ENCODE measurements at regions not wholly inside any gene's neighbourhood (a gene's known extent, or its start where the extent isn't known, plus 50 kb on each side); places are given as distances from the start of the nearest gene placed in this dataset.

- ATAC-seq = no peak
- no peak for TF ChIP-seq CTCF (IDR thresholded peaks at IDR 0.05)
- Histone ChIP-seq H3K4me3 (no peak overlapping the region), H3K4me1 (peaks cover 46% of the 10 kb centered on the region), H3K9me3 (no peaks in the 10 kb centered on the region), H3K36me3 (no peaks in the 10 kb centered on the region), H3K27ac (no peak overlapping the region), H3K27me3 (ENCODE audit: low read depth) (peaks cover 19% of the 10 kb centered on the region)
- DNase-seq = peak; percentile 21
- intact Hi-C loops (cut with DNase I) = no loop called here
Measured at GRCh38 chr16:85166281-85166680, 54.0 kb upstream of the CIBAR2 start.

- Histone ChIP-seq H3K27me3 (ENCODE audit: low read depth) (peaks cover 24% of the 10 kb centered on the region), H3K4me3 (no peak overlapping the region), H3K9me3 (no peaks in the 10 kb centered on the region), H3K36me3 (no peaks in the 10 kb centered on the region), H3K27ac (no peak overlapping the region), H3K4me1 (peaks cover 53% of the 10 kb centered on the region)
- ATAC-seq (no peak), DNase-seq (peak; percentile 29)
- no peak for TF ChIP-seq CTCF (IDR thresholded peaks at IDR 0.05)
- intact Hi-C loops (cut with DNase I) = no loop called here
Measured at GRCh38 chr16:85166699-85167588, 54.7 kb upstream of the CIBAR2 start.

- peak; percentile 41 for DNase-seq
- no peak overlapping the region for H3K27ac ChIP-seq
- H3K4me1 ChIP-seq = peaks cover 55% of the 10 kb centered on the region
- H3K4me3 ChIP-seq = no peak overlapping the region
- H3K36me3 ChIP-seq = no peaks in the 10 kb centered on the region
- no peak for ATAC-seq
- peaks cover 29% of the 10 kb centered on the region for H3K27me3 ChIP-seq (ENCODE audit: low read depth)
- TF ChIP-seq CTCF (IDR thresholded peaks at IDR 0.05) = no peak
- H3K9me3 ChIP-seq = no peaks in the 10 kb centered on the region
- intact Hi-C loops (cut with DNase I) = no loop called here
Measured at GRCh38 chr16:85167589-85168537, 55.6 kb upstream of the CIBAR2 start.

GRCh38 chr16:85168732-85169256 lies 56.5 kb upstream of the CIBAR2 start:
- peaks cover 63% of the 10 kb centered on the region for H3K4me1 ChIP-seq
- no peaks in the 10 kb centered on the region for H3K9me3 ChIP-seq
- TF ChIP-seq CTCF (IDR thresholded peaks at IDR 0.05) = no peak
- H3K27me3 ChIP-seq (ENCODE audit: low read depth) = peaks cover 29% of the 10 kb centered on the region
- peak overlapping the region; percentile 42 for H3K4me3 ChIP-seq
- intact Hi-C loops (cut with DNase I) = no loop called here
- peak; percentile 48 for DNase-seq
- ATAC-seq = no peak
- no peak overlapping the region for H3K27ac ChIP-seq
- no peaks in the 10 kb centered on the region for H3K36me3 ChIP-seq

GRCh38 chr16:85169333-85170065 lies 57.2 kb upstream of the CIBAR2 start:
- intact Hi-C loops (cut with DNase I) = no loop called here
- Histone ChIP-seq H3K27me3 (ENCODE audit: low read depth) (peaks cover 29% of the 10 kb centered on the region), H3K4me3 (peak overlapping the region; percentile 48), H3K36me3 (no peaks in the 10 kb centered on the region), H3K27ac (no peak overlapping the region), H3K9me3 (no peaks in the 10 kb centered on the region), H3K4me1 (peaks cover 70% of the 10 kb centered on the region)
- DNase-seq (peak; percentile 38), ATAC-seq (no peak)
- TF ChIP-seq CTCF (IDR thresholded peaks at IDR 0.05) = no peak

Data from lower lobe of right lung (tissue), 2 donors.